GM23338 (cell line): ENCODE measurements at regions not wholly inside any gene's neighbourhood (a gene's known extent, or its start where the extent isn't known, plus 50 kb on each side); places are given as distances from the start of the nearest gene placed in this dataset.

Experiments used
- ATAC-seq: fragments of 200-7000 bp; cut with Tn5 transposase; 3 replicates; pipeline ENCODE4 v1.9.1; 2020
- DNase-seq: peaks from one replicate; pipeline ENCODE4 v3.0.0-alpha.2; 2015; ENCODE audit warnings: low spot score
- H2AFZ ChIP-seq: fragments of 200-600 bp; sonication (generic); 2 replicates; pipeline ENCODE4 v1.8.0; 2016; ENCODE audit warnings: antibody characterized with exemption, mild to moderate bottlenecking, moderate library complexity
- H3F3A ChIP-seq: fragments of 200-600 bp; sonication (generic); replicated peaks from 2 replicates; pipeline ENCODE4 v1.8.0; 2017; ENCODE audit warnings: antibody characterized with exemption, mixed run types, low read depth
- H3K27ac ChIP-seq: fragments of 200-600 bp; sonication (generic); 2 replicates; pipeline ENCODE4 v1.6.1; 2016; ENCODE audit warnings: low read depth
- H3K27me3 ChIP-seq: fragments of 200-600 bp; sonication (generic); 2 replicates; pipeline ENCODE4 v1.8.0; 2016; ENCODE audit warnings: mild to moderate bottlenecking, mixed run types, moderate library complexity; ENCODE audit not compliant: insufficient read depth
- H3K36me3 ChIP-seq: fragments of 200-600 bp; sonication (generic); 2 replicates; pipeline ENCODE4 v1.8.0; 2016; ENCODE audit warnings: mild to moderate bottlenecking; ENCODE audit not compliant: insufficient read depth
- H3K4me1 ChIP-seq: fragments of 200-600 bp; sonication (generic); 2 replicates; pipeline ENCODE4 v1.8.0; 2016; ENCODE audit warnings: mild to moderate bottlenecking, moderate library complexity; ENCODE audit not compliant: insufficient read depth
- H3K4me2 ChIP-seq: fragments of 200-600 bp; sonication (generic); 2 replicates; pipeline ENCODE4 v1.7.1; 2017; ENCODE audit warnings: mixed run types
- H3K4me3 ChIP-seq: fragments of 200-600 bp; sonication (generic); 2 replicates; pipeline ENCODE4 v1.6.1; 2016; ENCODE audit warnings: mixed run types
- H3K79me2 ChIP-seq: fragments of 200-600 bp; sonication (generic); replicated peaks from 2 replicates; pipeline ENCODE4 v1.8.0; 2017; ENCODE audit warnings: mild to moderate bottlenecking; ENCODE audit not compliant: insufficient read depth
- H3K9me2 ChIP-seq: fragments of 200-600 bp; sonication (generic); 2 replicates; pipeline ENCODE4 v1.8.0; 2017; ENCODE audit not compliant: insufficient read depth
- H4K20me1 ChIP-seq: fragments of 200-600 bp; sonication (generic); replicated peaks from 2 replicates; pipeline ENCODE4 v1.8.0; 2017; ENCODE audit warnings: mild to moderate bottlenecking; ENCODE audit not compliant: insufficient read depth
- H3K27ac Mint-ChIP-seq: 2 replicates; pipeline ENCODE4 v1.8.0; 2020; ENCODE audit warnings: inconsistent platforms, mild to moderate bottlenecking, moderate library complexity, mixed read lengths
- H3K27me3 Mint-ChIP-seq: 3 replicates; pipeline ENCODE4 v1.8.0; 2022; ENCODE audit warnings: low read depth, mild to moderate bottlenecking, moderate library complexity, mixed read lengths, inconsistent platforms; ENCODE audit not compliant: insufficient read depth, poor library complexity
- H3K36me3 Mint-ChIP-seq: 3 replicates; pipeline ENCODE4 v1.8.0; 2021; ENCODE audit warnings: low read depth, mild to moderate bottlenecking, inconsistent platforms, moderate library complexity, mixed read lengths
- H3K4me1 Mint-ChIP-seq: 3 replicates; pipeline ENCODE4 v1.8.0; 2020; ENCODE audit warnings: mild to moderate bottlenecking, inconsistent platforms, mixed read lengths
- H3K4me3 Mint-ChIP-seq: 3 replicates; pipeline ENCODE4 v1.8.0; 2021; ENCODE audit warnings: moderate library complexity, mild to moderate bottlenecking, inconsistent platforms, mixed read lengths
- H3K9me3 Mint-ChIP-seq: 3 replicates; pipeline ENCODE4 v1.8.0; 2020; ENCODE audit warnings: moderate library complexity, mild to moderate bottlenecking, inconsistent platforms, mixed read lengths
- CREB1 ChIP-seq: fragments of 250-450 bp; sonication (Bioruptor Pico); IDR thresholded peaks from 2 replicates; pipeline ENCODE4 v1.5.0; 2020; ENCODE audit warnings: low read depth, mild to moderate bottlenecking, moderate library complexity
- EZH2 ChIP-seq: fragments of 200-600 bp; sonication (generic); IDR thresholded peaks from one replicate; pipeline ENCODE4 v1.8.0; 2017; ENCODE audit warnings: antibody characterized with exemption, mild to moderate bottlenecking, low read depth; ENCODE audit not compliant: unreplicated experiment
- JUNB ChIP-seq: IDR thresholded peaks from one replicate; pipeline ENCODE4 v1.6.1; 2016; ENCODE audit warnings: antibody characterized with exemption; ENCODE audit not compliant: unreplicated experiment
- NANOG ChIP-seq: IDR thresholded peaks from 2 replicates; pipeline ENCODE4 v1.6.1; 2016; ENCODE audit warnings: antibody characterized with exemption, borderline replicate concordance
- POLR2AphosphoS5 ChIP-seq: IDR thresholded peaks from 2 replicates; pipeline ENCODE4 v1.6.1; 2016; ENCODE audit warnings: antibody characterized with exemption, low read depth
- ZNF462 ChIP-seq: fragments of 250-450 bp; sonication (Bioruptor Pico); IDR thresholded peaks from 2 replicates; pipeline ENCODE4 v1.5.0; 2020; ENCODE audit warnings: mild to moderate bottlenecking, moderate library complexity

GRCh38 chr10:61278556-61278955 lies 174.6 kb downstream of the TMEM26 start (continued):
- TF ChIP-seq EZH2 (no peak), NANOG (no peak)

DNA sequence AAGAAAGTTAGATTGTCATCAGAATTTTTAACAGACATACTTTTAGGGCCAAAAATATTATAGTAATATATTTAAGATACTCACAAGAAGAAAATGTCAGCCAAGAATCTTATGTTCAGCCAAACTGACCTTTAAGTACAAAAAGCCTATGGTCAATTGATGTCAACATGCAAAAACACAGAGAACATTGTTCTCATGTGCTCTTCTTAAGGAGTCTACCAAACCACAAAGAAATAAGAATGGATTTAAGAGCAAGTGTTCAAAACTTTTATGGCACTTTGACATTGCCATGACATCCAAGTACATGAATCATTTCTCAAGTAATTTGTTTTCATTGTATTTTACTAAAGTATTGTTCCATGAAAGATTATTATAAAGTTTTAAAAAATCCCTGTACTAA lies 180.4 kb downstream of the TMEM26 start:
- H3K4me1 ChIP-seq: no peaks in the 10 kb centered on the region
- TF ChIP-seq EZH2: no peak
- TF ChIP-seq JUNB: no peak
- no peak for TF ChIP-seq CREB1
- no peak for TF ChIP-seq ZNF462 (CRISPR knock-in tag)
- no peak for TF ChIP-seq POLR2AphosphoS5
- no peaks in the 10 kb centered on the region for H3K79me2 ChIP-seq
- H2AFZ ChIP-seq: no peak overlapping the region
- H3K9me3 Mint-ChIP-seq: no peaks in the 10 kb centered on the region
- no peaks in the 10 kb centered on the region for H3K36me3 Mint-ChIP-seq
- no peaks in the 10 kb centered on the region for H3F3A ChIP-seq
- no peak overlapping the region for H3K4me3 Mint-ChIP-seq
- no peak overlapping the region for H3K27ac Mint-ChIP-seq
- no peak for DNase-seq
- no peak overlapping the region for H3K27ac ChIP-seq
- no peaks in the 10 kb centered on the region for H3K36me3 ChIP-seq
- no peaks in the 10 kb centered on the region for H3K27me3 Mint-ChIP-seq
- no peaks in the 10 kb centered on the region for H4K20me1 ChIP-seq
- peaks cover 10% of the 10 kb centered on the region for H3K4me1 Mint-ChIP-seq
- H3K9me2 ChIP-seq: peaks cover 3% of the 10 kb centered on the region; the same call in 1 of the 2 replicates
- H3K27me3 ChIP-seq: no peaks in the 10 kb centered on the region
- H3K4me2 ChIP-seq: no peak overlapping the region
- no peak overlapping the region for H3K4me3 ChIP-seq
- no peak for ATAC-seq
